Mucosa of gallbladder (tissue), 1 donor: ENCODE measurements at regions not wholly inside any gene's neighbourhood (a gene's known extent, or its start where the extent isn't known, plus 50 kb on each side); places are given as distances from the start of the nearest gene placed in this dataset.
"Not testable (repeated sequence)": the region's sequence is repeated elsewhere in the genome, so short reads cannot be mapped to it uniquely, and the experiment has no call there.

Source experiments
- DNase-seq: peaks from one replicate; pipeline ENCODE4 v3.0.0-alpha.2; 2020; ENCODE audit warnings: low spot score
- donor health status: DM: no; HTN: no; CAD: no.

GRCh38 chr12:114192549-114192948 lies 213.4 kb downstream of the TBX5 start:
- no peak for DNase-seq

- DNase-seq = no peak
Measured at GRCh38 chr12:114192013-114192412, 213.9 kb downstream of the TBX5 start.

- DNase-seq = no peak
Measured at GRCh38 chr12:114191581-114191980, 214.4 kb downstream of the TBX5 start.

GRCh38 chr12:114190971-114191370 lies 215.0 kb downstream of the TBX5 start:
- no peak for DNase-seq

GRCh38 chr12:114189266-114189665 lies 216.7 kb downstream of the TBX5 start:
- no peak for DNase-seq

- no peak for DNase-seq
Measured at GRCh38 chr12:114186241-114187002, 219.5 kb downstream of the TBX5 start.

- DNase-seq = no peak
Measured at GRCh38 chr12:114185036-114185435, 218.9 kb upstream of the RBM19 start.

GRCh38 chr12:114174326-114174725 lies 208.2 kb upstream of the RBM19 start:
- no peak for DNase-seq

- DNase-seq = no peak
Measured at GRCh38 chr12:114172135-114172534, 206.0 kb upstream of the RBM19 start.

GRCh38 chr12:114168061-114168460 lies 201.9 kb upstream of the RBM19 start:
- no peak for DNase-seq

GRCh38 chr12:114167431-114167830 lies 201.3 kb upstream of the RBM19 start:
- no peak for DNase-seq

- DNase-seq = peak; percentile 37
Measured at GRCh38 chr12:114166362-114166761, 200.2 kb upstream of the RBM19 start.

GRCh38 chr12:114165921-114166320 lies 199.8 kb upstream of the RBM19 start:
- DNase-seq = no peak

GRCh38 chr12:114164351-114164750 lies 198.2 kb upstream of the RBM19 start:
- DNase-seq = no peak

GRCh38 chr12:114163771-114164170 lies 197.6 kb upstream of the RBM19 start:
- no peak for DNase-seq

GRCh38 chr12:114160445-114160844 lies 194.3 kb upstream of the RBM19 start:
- no peak for DNase-seq

GRCh38 chr12:114152890-114153289 lies 186.8 kb upstream of the RBM19 start:
- DNase-seq = no peak

GRCh38 chr12:114152066-114152465 lies 185.9 kb upstream of the RBM19 start:
- no peak for DNase-seq

- DNase-seq = not testable (repeated sequence)
Measured at GRCh38 chr12:114150584-114150983, 184.5 kb upstream of the RBM19 start.

- no peak for DNase-seq
Measured at GRCh38 chr12:114141921-114142564, 175.9 kb upstream of the RBM19 start.

- no peak for DNase-seq
Measured at GRCh38 chr12:114140576-114140975, 174.5 kb upstream of the RBM19 start.

- no peak for DNase-seq
Measured at GRCh38 chr12:114136631-114137030, 170.5 kb upstream of the RBM19 start.

- no peak for DNase-seq
Measured at GRCh38 chr12:114134922-114135321, 168.8 kb upstream of the RBM19 start.

- no peak for DNase-seq
Measured at GRCh38 chr12:114131824-114132223, 165.7 kb upstream of the RBM19 start.
